ENCODE measurements at regions not wholly inside any gene's neighbourhood (a gene's known extent, or its start where the extent isn't known, plus 50 kb on each side); places are given as distances from the start of the nearest gene placed in this dataset.

DNA sequence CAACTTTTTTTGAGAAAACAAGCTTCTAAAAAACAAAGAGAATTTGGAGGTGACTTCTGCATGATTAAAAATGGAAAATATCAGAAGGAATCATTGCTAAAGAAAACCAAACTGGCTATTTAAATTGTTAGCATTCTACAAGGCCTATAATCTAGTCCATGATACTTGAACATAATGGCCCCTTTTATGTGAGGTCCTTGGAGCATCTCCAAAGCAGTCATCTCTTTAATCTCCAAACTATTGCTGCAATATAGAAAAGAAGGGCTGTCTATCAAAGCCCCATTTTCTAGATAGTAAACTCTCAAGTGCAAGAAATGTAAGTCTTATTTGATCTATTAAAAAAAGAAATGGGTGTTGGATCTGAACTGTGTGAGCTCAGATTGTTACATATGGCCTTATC, 615.1 kb downstream of the CENPC start:
- TF ChIP-seq, protein P1, sequence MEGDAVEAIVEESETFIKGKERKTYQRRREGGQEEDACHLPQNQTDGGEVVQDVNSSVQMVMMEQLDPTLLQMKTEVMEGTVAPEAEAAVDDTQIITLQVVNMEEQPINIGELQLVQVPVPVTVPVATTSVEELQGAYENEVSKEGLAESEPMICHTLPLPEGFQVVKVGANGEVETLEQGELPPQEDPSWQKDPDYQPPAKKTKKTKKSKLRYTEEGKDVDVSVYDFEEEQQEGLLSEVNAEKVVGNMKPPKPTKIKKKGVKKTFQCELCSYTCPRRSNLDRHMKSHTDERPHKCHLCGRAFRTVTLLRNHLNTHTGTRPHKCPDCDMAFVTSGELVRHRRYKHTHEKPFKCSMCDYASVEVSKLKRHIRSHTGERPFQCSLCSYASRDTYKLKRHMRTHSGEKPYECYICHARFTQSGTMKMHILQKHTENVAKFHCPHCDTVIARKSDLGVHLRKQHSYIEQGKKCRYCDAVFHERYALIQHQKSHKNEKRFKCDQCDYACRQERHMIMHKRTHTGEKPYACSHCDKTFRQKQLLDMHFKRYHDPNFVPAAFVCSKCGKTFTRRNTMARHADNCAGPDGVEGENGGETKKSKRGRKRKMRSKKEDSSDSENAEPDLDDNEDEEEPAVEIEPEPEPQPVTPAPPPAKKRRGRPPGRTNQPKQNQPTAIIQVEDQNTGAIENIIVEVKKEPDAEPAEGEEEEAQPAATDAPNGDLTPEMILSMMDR (IDR thresholded peaks at IDR 0.05; ENCODE audit: low read length): no peak
- TF ChIP-seq EZH2 (optimal IDR thresholded peaks at IDR 0.05; ENCODE audit: low read depth, low read length): no peak

Measured in MM.1S (cell line).